Erythroblast (primary cell): ENCODE measurements at regions not wholly inside any gene's neighbourhood (a gene's known extent, or its start where the extent isn't known, plus 50 kb on each side); places are given as distances from the start of the nearest gene placed in this dataset.
"Not testable (repeated sequence)": the region's sequence is repeated elsewhere in the genome, so short reads cannot be mapped to it uniquely, and the experiment has no call there.

Experiments
- DNase-seq, 2 experiments: peaks; one replicate each; lab custom pipeline; 2025; lab: John Stamatoyannopoulos, UW
- GATA1 ChIP-seq: IDR thresholded peaks from 2 replicates; pipeline ENCODE4 v1.6.1; 2011; ENCODE audit warnings: low read depth, mild to moderate bottlenecking, control low read depth, low read length, moderate library complexity
- POLR2A ChIP-seq: IDR thresholded peaks from 2 replicates; pipeline ENCODE4 v1.6.1; 2011; ENCODE audit warnings: mild to moderate bottlenecking, low read length

GRCh38 chr16:52350031-52350642 is 196.8 kb downstream of the TOX3 start:
- DNase-seq = no peak
- TF ChIP-seq POLR2A (no peak), GATA1 (no peak)

DNA sequence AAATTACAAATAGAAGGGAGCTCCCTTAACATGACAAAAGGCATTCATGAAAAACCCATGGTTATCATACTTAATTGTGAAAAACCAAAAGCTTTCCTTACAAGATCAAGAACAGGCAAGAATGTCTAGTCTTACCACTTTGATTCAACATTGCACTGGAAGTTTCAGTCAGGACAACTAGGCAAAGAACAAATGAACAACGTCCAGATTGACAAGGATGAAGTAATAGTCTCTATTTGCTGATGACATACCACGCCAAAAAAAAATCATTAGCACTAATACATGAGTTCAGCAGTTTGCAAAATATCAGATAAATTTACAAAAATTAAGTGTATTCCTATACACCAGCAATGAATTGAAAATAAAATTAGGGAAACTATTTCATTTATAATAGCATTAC is 200.2 kb downstream of the TOX3 start:
- no peak for TF ChIP-seq GATA1
- TF ChIP-seq POLR2A = no peak
- DNase-seq = no peak

GRCh38 chr16:52333673-52334072 is 213.3 kb downstream of the TOX3 start:
- DNase-seq = not testable (repeated sequence)

DNA sequence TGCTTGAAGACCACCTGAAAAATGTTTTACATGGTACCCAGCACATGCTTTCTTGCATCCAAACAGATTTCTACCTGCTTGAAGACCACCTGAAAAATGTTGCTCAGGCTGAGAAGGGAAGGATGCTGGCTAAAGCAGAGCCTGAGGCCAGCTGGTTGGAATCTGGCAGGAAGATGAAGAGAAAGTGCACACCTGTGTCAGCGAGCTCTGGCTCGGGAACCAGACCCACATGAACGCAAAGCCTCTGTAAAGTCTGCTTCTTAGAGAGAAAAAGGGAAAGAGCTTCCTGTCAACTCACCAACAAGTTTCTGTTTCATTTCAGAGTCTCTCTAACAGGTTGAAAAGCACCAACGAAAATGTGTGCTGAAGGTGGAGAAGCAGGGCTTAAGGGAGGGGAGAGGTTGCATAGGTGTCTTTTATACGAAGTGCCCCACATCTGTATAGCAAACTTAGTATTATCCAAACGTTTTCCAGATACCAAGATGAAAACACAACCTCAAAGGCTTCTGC is 226.0 kb downstream of the TOX3 start:
- DNase-seq = no peak
- no peak for TF ChIP-seq POLR2A
- TF ChIP-seq GATA1 = no peak

- DNase-seq = no peak
- TF ChIP-seq GATA1 = no peak
- TF ChIP-seq POLR2A = no peak
These were observed 228.5 kb downstream of the TOX3 start for GRCh38 chr16:52318302-52319009.

- no peak for TF ChIP-seq GATA1
- TF ChIP-seq POLR2A = no peak
- DNase-seq = no peak
These were observed 230.7 kb downstream of the TOX3 start for GRCh38 chr16:52316241-52316640.

DNA sequence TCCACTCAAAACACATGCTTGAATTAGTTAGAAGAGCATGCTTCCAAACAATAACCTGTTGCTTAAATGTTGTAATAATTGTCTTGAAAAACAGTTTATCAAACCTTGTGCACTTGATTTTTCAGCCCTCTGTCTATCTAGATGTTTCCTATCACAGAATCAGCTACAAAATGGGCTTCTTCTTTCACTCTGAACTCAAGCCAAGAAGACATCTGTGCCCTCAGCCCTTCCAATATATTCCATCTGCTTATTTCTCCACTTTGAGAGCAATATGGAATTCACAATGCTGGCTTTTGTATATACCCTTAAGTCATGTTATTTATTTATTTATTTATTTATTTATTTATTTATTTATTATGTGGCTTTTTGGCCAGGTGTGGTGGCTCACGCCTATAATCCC is 234.2 kb downstream of the TOX3 start:
- TF ChIP-seq GATA1 (no peak), POLR2A (no peak)
- no peak for DNase-seq

GRCh38 chr16:52309446-52310416 is 237.2 kb downstream of the TOX3 start:
- TF ChIP-seq POLR2A = no peak
- DNase-seq = no peak

DNA sequence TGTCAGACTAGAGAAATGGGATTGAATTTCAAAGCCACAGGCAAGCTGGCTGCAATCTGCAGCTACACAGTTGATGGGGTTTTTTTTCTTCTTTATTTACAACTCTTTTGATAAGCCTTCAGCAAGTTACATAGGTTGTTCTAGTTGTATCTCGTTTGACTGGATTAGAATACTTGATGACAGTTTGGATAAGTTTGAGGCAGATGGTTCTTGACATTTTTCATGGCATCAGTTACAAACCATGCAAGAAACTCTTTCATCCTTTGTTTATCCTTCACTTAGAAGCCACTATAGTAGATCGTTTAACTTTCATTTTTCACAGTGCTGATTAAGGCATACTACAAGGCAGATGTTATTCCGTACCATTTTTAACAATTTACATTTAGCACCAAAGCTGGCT is 238.9 kb downstream of the TOX3 start:
- no peak for DNase-seq
- TF ChIP-seq POLR2A (no peak), GATA1 (no peak)

DNA sequence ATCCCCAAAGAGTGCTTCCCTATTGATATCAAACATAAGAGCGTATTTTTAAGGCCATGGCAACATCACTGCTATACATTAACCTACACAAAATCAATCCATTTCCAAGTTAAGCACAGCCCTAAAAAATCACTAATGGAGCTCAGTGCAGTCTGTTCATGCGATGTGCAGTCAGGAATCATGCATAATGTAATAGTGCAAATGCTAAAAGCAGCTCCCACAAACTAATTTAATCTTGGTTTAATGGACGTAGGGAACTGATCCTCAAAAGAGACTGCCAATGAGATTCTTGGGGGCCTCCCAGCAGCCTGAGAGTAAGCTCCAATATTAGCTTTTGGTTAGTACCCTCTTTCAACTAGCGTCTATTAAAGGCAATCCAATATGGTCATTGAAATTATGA is 245.9 kb downstream of the TOX3 start:
- no peak for DNase-seq
- TF ChIP-seq POLR2A (no peak), GATA1 (no peak)

DNA sequence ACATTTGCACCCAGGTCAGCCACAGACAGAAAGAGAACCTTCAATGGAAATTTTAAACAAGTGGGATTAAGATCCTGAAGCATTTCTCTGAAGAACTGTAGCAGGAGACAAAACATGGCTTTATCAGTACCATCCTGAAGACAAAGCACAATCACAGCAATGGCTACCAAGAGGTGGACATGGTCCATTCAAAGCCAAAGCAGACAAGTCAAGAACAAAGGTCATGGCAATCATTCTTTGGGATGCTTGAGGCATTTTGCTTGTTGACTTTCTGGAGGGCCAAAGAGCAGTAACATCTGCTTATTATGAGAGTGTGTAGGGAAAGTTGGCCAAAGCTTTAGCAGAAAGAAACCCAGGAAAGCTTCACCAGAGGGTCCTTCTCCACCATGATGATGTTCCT is 248.2 kb downstream of the TOX3 start:
- TF ChIP-seq POLR2A (no peak), GATA1 (no peak)

DNA sequence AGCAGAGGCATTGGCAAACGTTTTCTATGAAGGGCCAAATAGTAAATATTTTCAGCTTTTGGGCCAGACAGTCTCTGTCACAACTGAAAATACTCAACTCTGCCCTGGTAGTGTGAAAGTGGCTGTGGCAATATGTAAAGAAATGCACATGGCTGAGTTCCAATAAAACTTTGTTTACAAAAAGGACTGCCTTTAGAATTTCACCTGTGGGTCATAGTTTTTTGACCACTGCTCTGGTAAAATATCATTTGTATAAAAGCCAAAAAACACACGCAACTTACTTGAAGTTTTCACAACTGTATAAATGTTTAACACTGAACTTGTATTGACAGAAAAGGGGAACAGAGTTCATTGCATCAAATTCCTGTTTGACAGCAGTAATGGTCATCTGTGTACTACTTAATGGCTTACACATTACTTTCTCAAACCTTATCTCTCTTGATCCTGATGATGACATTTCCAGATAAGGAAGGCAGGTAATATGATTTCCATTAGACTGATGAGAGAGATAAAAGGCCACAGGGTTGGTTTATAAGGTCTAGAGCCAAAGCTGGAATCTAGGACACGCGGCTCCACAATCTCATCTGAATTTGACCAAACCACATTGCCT is 250.1 kb downstream of the TOX3 start:
- not testable (repeated sequence) for DNase-seq

More for the DNA sequence above, 248.2 kb downstream of the TOX3 start:
- no peak for DNase-seq

DNA sequence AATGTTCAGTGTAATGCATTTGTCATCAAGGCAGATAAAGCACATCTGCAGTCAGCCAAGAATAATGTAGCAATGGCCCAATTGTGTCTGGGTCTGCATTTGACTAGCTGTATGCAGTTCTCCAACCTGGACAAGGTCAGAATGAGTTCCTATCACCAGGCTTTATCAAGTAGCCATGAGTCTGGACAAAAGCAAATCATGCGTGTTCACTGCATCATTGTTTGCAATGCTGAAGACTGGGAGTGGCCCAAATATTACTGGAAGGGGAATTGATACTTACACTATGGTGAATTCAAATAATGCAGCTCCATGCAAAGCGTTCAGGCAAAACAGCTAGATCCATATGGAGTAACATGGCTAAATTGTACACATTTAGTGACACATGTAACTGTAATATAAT is 250.9 kb downstream of the TOX3 start:
- DNase-seq = no peak
- TF ChIP-seq GATA1 (no peak), POLR2A (no peak)
